HG02571 (cell line): ENCODE measurements at regions not wholly inside any gene's neighbourhood (a gene's known extent, or its start where the extent isn't known, plus 50 kb on each side); places are given as distances from the start of the nearest gene placed in this dataset.

Experiments used
- ATAC-seq: cut with Tn5 transposase; IDR thresholded peaks from one replicate; pipeline ENCODE4 v1.9.1; 2021; ENCODE audit warnings: mild to moderate bottlenecking, moderate library complexity; ENCODE audit not compliant: unreplicated experiment

DNA sequence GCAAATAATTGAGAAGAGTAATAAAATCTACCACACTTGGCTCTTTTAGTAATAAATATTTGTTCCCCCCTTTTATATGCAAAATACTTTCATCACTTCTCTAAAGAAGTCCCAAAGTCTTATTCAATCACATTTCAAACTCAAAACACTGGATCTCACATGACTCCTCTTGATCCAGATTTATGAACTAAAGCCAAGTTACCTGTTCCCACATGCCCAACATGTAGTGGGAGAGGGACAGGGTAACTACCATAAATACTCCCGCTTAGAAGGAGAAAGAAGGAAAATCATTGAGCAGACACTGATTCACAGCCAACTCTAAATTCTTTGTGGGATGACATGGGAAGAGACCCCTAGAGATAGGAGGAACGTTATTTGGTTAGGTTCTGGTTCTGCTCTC, 64.9 kb upstream of the PMFBP1 start:
- ATAC-seq: no peak

GRCh38 chr16:72234387-72234786, 62.4 kb upstream of the PMFBP1 start:
- ATAC-seq: no peak

DNA sequence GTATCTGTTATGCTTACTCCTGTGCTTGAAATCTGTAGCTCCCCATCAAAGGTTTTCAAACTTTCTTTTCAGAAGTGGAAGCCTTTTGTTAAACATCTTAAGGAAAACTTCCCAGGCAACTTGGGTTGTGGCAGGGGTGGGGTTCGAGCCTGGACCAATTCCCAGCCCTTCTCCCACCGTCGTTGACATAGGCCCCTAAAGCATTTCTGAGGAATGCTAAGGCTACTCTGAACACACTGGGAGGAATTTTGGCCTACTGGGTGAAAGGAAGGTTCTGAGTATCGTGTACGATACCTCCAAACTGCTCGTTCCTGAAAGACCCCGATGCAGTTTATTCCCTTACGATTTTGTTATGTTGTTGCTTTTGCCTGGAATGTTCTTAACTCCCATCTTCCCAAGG, 56.1 kb upstream of the PMFBP1 start:
- no peak for ATAC-seq

DNA sequence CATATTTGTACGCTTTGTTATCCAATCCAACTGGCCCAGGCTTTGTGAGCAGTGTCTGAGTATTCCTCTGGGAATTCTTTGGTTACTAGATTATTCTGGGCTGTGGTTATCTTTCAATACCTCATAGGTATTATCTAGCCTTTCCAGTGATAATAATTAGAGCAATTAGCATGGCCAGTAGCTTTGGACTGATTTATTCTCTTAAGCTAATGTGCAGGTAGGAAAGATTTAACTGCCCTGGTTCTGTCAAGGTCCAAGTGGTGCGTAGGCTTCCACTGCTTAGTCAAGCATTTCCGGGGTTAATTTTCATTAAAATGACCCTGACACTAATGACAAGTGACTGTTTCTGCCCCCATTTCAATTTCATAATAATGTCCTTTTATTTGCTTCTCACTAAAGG, 54.2 kb upstream of the PMFBP1 start:
- no peak for ATAC-seq

DNA sequence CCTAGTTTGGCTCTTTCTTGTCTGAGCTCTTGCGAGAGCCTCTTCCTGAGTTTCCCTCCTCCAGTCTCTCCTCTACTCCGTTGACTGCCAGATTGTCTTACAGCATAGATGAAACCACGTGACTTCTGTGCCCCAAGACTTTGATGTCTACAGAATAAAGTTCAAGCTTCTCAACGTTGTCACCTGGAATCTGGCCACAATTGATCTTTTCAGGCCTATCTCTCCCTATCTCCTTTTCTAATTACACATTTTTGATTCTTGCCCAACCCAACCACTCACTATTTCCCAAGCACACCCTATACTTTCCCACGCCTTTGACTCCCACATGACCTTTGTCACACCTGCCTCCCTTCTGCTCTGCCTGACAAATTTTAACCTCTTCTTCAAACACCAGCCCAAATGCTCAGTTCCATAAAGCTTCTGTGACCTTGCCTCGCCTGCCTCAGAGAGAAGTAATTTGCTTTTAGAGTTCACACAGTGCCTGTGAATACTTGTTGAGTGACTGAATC, 52.4 kb upstream of the PMFBP1 start:
- ATAC-seq: no peak

- no peak for ATAC-seq
Observed at GRCh38 chr16:72222503-72222902, 50.5 kb upstream of the PMFBP1 start.
